ENCODE measurements at regions not wholly inside any gene's neighbourhood (a gene's known extent, or its start where the extent isn't known, plus 50 kb on each side); places are given as distances from the start of the nearest gene placed in this dataset.
"Not testable (repeated sequence)": the region's sequence is repeated elsewhere in the genome, so short reads cannot be mapped to it uniquely, and the experiment has no call there.

- intact Hi-C loops (cut with DNase I): no loop called here
- no peak for DNase-seq
- no peak for ATAC-seq
These were observed 68.7 kb downstream of the VSIG4 start for GRCh38 chrX:65971151-65971550.

DNA sequence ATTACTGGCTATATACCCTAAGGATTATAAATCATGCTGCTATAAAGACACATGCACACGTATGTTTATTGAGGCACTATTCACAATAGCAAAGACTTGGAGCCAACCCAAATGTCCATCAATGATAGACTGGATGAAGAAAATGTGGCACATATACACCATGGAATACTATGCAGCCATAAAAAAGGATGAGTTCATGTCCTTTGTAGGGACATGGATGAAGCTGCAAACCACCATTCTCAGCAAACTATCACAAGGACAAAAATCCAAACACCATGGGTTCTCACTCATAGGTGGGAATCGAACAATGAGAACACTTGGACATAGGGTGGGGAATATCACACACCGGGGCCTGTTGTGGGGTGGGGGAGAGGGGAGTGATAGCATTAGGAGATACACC lies 72.7 kb downstream of the VSIG4 start:
- ATAC-seq; intact Hi-C loops (cut with DNase I); DNase-seq: not testable (repeated sequence)

DNA sequence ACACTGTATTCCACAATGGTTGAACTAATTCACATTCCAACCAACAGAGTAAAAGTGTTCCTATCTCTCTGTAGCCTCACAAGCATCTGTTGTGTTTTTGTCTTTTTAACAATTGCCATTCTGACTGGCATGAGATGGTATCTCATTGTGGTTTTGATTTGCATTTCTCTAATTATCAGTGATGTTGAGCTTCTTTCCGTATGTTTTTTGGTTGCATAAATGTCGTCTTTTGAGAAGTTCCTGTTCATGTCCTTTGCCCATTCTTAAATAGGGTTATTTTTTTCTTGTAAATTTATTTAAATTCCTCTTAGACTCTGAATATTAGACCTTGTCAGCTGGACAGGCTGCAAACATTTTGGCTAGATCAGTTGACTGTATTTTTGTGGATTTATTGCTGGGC lies 78.2 kb downstream of the VSIG4 start:
- no peak for DNase-seq
- ATAC-seq: no peak
- intact Hi-C loops (cut with DNase I): no loop called here

- intact Hi-C loops (cut with DNase I): no loop called here
- no peak for ATAC-seq
- no peak for DNase-seq
These were observed 91.8 kb downstream of the VSIG4 start for GRCh38 chrX:65948103-65948502.

GRCh38 chrX:65941775-65942174 lies 98.1 kb downstream of the VSIG4 start:
- no peak for ATAC-seq
- intact Hi-C loops (cut with DNase I): no loop called here
- DNase-seq: no peak

DNA sequence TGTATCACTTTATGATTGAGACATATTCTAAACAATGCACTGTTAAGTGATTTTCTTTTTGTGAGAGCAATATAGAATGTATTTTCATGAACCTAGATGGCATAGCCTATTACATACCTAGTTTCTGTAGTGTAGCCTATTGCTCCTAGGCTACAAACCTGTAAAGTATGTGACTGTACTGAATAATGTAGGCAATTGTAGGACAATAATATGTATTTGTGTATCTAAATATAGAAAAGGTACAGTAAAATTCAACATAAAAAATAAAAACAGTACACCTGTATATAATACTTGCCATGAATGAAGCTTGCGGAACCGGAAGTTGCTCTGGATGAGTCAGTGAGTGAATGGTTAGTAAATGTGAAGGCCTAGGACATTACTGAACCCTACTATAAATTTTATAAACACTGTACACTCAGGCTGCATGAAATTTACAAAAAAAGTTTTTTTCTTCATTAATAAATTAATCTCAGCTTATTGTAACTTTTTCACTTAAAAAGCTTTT lies 106.7 kb downstream of the VSIG4 start:
- ATAC-seq (no peak), DNase-seq (no peak)
- intact Hi-C loops (cut with DNase I): no loop called here

- intact Hi-C loops (cut with DNase I): no loop called here
- ATAC-seq (no peak), DNase-seq (no peak)
These were observed 107.5 kb downstream of the VSIG4 start for GRCh38 chrX:65932173-65933084.

DNA sequence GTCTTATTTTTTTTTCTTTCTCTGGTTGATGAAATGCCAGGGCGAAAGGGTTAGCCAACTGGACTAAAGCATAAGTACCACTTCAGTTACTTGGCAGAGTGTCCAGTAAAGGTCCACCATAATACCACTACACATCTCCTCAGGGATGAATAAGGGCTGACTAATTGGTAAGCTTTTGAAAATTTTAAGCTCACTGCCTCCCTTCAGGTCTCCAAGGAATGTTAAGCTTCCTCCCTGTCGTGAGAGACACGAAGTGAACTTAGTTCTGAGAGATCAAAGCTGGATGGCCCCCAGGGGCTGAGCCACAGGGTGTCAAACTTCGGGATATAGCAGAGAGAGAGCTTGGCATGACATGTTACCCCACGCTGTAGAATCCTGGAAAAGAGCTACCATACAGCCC lies 111.4 kb downstream of the VSIG4 start:
- intact Hi-C loops (cut with DNase I): no loop called here
- no peak for DNase-seq
- ATAC-seq: no peak

DNA sequence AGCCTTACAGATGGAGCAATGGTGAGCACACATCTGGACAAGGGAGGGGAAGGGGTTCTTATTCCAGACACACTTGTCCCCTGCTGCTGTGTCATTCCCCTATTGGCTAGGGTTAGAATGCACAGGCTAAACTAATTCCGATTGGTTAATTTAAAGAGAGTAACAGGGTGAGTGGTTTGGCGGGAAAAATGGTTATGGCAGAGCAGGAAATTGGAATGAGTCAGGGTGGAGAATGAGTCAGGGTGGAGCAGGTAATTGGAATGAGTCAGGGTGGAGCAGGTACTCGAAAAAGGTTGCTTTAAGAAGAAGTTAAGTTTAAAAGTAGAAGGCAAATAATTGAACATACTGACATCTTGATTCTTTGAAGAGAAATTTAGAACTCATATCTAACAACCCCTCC lies 112.5 kb downstream of the VSIG4 start:
- intact Hi-C loops (cut with DNase I); DNase-seq; ATAC-seq: not testable (repeated sequence)

DNA sequence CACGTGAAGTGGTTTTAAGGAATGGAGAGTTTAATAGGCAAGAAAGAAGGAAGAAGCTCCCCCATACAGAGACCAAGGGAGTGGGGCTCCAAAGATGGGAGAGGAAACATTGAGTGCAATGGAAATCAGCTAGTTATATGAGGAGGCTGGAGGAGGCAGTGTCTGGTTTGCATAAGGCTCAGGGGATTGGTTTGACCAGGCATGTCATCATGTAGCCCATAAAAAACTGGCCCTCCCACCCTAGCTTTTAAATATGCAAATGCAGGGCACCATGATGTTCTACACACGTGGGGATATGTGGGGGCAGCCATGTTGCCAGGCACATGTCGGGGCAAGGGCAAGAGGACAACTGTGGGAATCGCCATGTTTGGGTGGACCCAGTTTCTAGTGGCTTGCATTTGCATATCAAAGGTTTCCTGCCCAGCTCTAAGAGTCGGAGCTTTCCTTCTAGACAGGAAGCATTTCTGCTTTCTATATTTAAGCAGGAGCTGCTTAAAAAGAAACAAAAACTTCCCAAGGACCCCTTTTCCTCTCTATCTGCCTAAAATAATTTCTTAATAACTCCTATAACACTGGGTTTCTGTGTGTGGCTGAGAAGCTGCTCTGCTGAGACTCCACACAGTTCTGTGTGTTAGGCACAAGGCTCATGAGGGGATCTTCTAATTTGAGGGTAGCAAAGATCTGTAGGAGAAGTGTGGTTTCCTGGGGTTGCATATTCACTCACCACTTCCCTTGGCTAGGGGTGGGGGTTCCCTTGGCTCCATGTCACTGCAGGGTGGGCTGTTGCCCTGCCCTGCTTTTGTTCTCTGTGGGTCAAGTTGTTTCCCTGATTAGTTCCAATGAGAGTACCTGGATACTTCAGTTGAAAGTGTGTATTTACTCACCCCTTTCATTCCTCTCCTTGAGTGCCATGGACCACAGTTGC lies 113.5 kb downstream of the VSIG4 start:
- intact Hi-C loops (cut with DNase I): no loop called here
- DNase-seq: no peak
- ATAC-seq: no peak

- ATAC-seq (no peak), DNase-seq (no peak)
- intact Hi-C loops (cut with DNase I): no loop called here
These were observed 114.3 kb downstream of the VSIG4 start for GRCh38 chrX:65925592-65925991.

- intact Hi-C loops (cut with DNase I): no loop called here
- DNase-seq: no peak
- ATAC-seq: no peak
These were observed 114.9 kb downstream of the VSIG4 start for GRCh38 chrX:65925005-65925404.

DNA sequence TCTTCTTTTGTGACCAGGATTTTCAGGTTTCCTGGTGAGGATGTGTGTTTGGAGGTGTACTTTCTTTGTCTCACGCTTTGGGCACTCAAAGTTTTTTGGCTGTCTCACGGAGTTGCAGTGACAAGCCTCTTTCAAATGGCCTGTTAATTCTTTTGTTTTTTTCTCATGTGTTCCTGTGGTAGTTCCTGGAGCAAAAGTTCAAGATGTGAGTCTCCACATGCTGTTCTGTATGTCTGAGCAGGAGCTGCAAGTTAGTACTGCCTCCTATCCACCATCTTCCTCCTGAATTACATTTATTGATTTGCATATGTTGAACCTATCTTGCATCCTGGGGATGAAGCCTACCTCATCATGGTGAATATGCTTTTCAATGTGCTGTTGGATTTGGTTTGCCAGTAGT lies 118.5 kb downstream of the VSIG4 start:
- DNase-seq: no peak
- intact Hi-C loops (cut with DNase I): no loop called here
- no peak for ATAC-seq

GRCh38 chrX:65920620-65921019 lies 119.3 kb downstream of the VSIG4 start:
- DNase-seq (no peak), ATAC-seq (no peak)
- intact Hi-C loops (cut with DNase I): no loop called here

DNA sequence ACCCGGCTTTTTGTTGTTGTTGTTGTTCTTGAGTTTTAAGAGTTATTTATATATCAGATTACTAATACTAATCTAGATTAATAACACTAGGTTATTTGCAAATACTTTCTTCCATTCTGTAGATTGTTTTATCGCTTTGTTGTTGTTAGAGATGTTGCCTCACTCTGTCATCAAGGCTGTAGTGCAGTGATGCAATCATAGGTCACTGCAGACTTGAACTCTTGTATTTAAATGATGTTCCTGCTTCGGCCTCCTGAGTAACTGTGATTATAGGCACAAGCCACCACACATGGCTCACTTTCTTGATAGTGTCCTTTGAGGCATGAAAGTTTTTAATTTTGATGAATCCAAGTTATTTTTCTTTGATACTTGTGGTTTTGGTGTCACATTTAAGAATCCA lies 129.0 kb downstream of the VSIG4 start:
- DNase-seq (no peak), ATAC-seq (no peak)
- intact Hi-C loops (cut with DNase I): no loop called here

DNA sequence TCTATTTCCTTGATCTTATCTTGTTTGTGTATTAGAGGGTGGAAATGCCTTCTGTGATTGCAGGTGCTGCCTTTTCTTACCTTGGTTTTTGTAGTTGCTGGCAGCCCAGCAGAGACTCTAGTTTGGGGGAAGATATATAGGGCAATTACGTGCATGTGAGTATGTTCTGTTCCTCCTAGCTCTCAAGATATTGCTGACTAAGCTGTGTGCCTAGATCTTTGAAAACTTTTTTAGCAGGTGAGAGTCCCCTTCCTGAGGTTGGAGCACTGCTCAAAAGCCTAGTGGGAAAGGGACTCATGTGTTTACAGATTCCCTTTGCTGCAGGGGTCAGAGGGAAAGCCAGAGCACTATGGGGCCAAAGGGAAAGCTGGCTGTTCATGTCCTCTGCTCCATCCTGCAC lies 136.1 kb downstream of the VSIG4 start:
- intact Hi-C loops (cut with DNase I): no loop called here
- DNase-seq: no peak
- no peak for ATAC-seq

DNA sequence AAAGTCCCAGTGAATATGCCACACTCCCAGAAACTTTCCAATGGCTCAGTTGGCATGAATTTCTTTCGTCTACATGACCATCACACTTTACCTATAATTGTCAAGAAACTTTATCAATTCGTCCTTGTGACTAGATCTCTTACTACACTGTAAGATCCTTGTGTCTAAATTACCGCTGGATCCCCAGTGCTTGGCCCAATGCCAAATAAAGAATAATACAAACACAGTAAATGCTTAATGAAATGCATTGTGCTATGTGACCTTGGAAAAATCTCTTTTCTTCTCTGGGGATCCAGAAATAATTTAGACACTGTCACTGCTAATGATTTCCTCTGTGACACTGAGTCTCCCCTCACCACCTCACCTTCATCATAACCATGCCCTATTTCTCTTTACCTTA lies 137.9 kb downstream of the VSIG4 start:
- intact Hi-C loops (cut with DNase I): no loop called here
- DNase-seq (no peak), ATAC-seq (no peak)

GRCh38 chrX:65900850-65901844 lies 138.7 kb downstream of the VSIG4 start:
- DNase-seq (no peak), ATAC-seq (no peak)
- intact Hi-C loops (cut with DNase I): no loop called here

DNA sequence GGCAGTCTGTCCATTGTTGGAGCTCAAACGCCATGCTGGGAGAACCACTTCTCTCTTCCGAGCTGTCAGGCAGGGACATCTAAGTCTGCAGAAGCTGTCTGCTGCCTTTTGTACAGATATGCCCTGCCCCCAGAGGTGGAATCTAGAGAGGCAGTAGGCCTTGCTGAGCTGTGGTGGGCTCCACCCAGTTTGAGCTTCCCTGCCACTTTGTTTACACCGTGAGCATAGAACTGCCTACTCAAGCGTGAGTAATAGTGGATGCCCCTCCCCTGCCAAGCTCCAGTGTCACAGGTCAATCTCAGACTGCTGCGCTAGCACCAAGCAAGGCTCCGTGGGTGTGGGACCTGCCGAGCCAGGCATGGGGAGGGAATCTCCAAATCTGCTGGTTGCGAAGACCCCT lies 145.7 kb downstream of the VSIG4 start:
- intact Hi-C loops (cut with DNase I): no loop called here
- ATAC-seq (no peak), DNase-seq (no peak)
